Neural crest cell (in vitro differentiated cells): ENCODE measurements at regions not wholly inside any gene's neighbourhood (a gene's known extent, or its start where the extent isn't known, plus 50 kb on each side); places are given as distances from the start of the nearest gene placed in this dataset.

Experiments used
- DNase-seq: peaks from one replicate; pipeline ENCODE4 v3.0.0; 2021; ENCODE audit warnings: low read depth, mixed read lengths, low spot score
- H3K27ac Mint-ChIP-seq: one replicate; pipeline ENCODE4 v1.8.0; 2021; ENCODE audit warnings: mild to moderate bottlenecking, mixed read lengths; ENCODE audit not compliant: unreplicated experiment
- H3K27me3 Mint-ChIP-seq: 2 replicates; pipeline ENCODE4 v1.8.0; 2021; ENCODE audit warnings: low read depth, mild to moderate bottlenecking, mixed read lengths
- H3K36me3 Mint-ChIP-seq: 2 replicates; pipeline ENCODE4 v1.8.0; 2021; ENCODE audit warnings: low read depth, mild to moderate bottlenecking, mixed read lengths
- H3K4me1 Mint-ChIP-seq: 2 replicates; pipeline ENCODE4 v1.8.0; 2021; ENCODE audit warnings: mixed read lengths
- H3K4me3 Mint-ChIP-seq: one replicate; pipeline ENCODE4 v1.8.0; 2021; ENCODE audit warnings: mild to moderate bottlenecking, mixed read lengths
- H3K9me3 Mint-ChIP-seq: 2 replicates; pipeline ENCODE4 v1.8.0; 2021; ENCODE audit warnings: mixed read lengths
- CTCF ChIP-seq: fragments of 200-600 bp; sonication (generic); conservative IDR thresholded peaks from 2 replicates; pipeline ENCODE4 v1.5.0; 2021; ENCODE audit warnings: antibody characterized with exemption, mild to moderate bottlenecking

GRCh38 chr11:70566768-70567530 lies 168.6 kb downstream of the CTTN start:
- H3K9me3 Mint-ChIP-seq, result no peaks in the 10 kb centered on the region
- H3K4me1 Mint-ChIP-seq, result peaks cover 30% of the 10 kb centered on the region
- no peaks in the 10 kb centered on the region for H3K36me3 Mint-ChIP-seq
- no peak for TF ChIP-seq CTCF
- H3K27ac Mint-ChIP-seq, result no peak overlapping the region
- H3K27me3 Mint-ChIP-seq, result no peaks in the 10 kb centered on the region
- no peak for DNase-seq
- no peak overlapping the region for H3K4me3 Mint-ChIP-seq

GRCh38 chr11:70567680-70568034 lies 169.3 kb downstream of the CTTN start:
- Mint-ChIP-seq H3K9me3 (no peaks in the 10 kb centered on the region), H3K27me3 (no peaks in the 10 kb centered on the region), H3K4me3 (no peak overlapping the region), H3K4me1 (peaks cover 30% of the 10 kb centered on the region), H3K27ac (no peak overlapping the region), H3K36me3 (no peaks in the 10 kb centered on the region)
- no peak for DNase-seq
- no peak for TF ChIP-seq CTCF

GRCh38 chr11:70568035-70568813 lies 169.9 kb downstream of the CTTN start:
- Mint-ChIP-seq H3K9me3 (no peaks in the 10 kb centered on the region), H3K36me3 (no peaks in the 10 kb centered on the region), H3K4me3 (no peak overlapping the region), H3K27me3 (no peaks in the 10 kb centered on the region), H3K27ac (peak overlapping the region; percentile 62), H3K4me1 (peaks cover 30% of the 10 kb centered on the region)
- no peak for TF ChIP-seq CTCF
- peak; percentile 34 for DNase-seq

- no peak overlapping the region for H3K27ac Mint-ChIP-seq
- no peak for DNase-seq
- no peaks in the 10 kb centered on the region for H3K9me3 Mint-ChIP-seq
- TF ChIP-seq CTCF, result no peak
- H3K4me1 Mint-ChIP-seq, result peaks cover 30% of the 10 kb centered on the region
- no peaks in the 10 kb centered on the region for H3K36me3 Mint-ChIP-seq
- no peaks in the 10 kb centered on the region for H3K27me3 Mint-ChIP-seq
- no peak overlapping the region for H3K4me3 Mint-ChIP-seq
Measured at GRCh38 chr11:70568814-70569617, 170.7 kb downstream of the CTTN start.

GRCh38 chr11:70569618-70569890 lies 171.2 kb downstream of the CTTN start:
- DNase-seq, result no peak
- Mint-ChIP-seq H3K4me3 (no peak overlapping the region), H3K27ac (no peak overlapping the region), H3K36me3 (no peaks in the 10 kb centered on the region), H3K27me3 (no peaks in the 10 kb centered on the region), H3K9me3 (no peaks in the 10 kb centered on the region), H3K4me1 (peaks cover 33% of the 10 kb centered on the region)
- no peak for TF ChIP-seq CTCF
